Smooth muscle cell (in vitro differentiated cells): ENCODE measurements at regions not wholly inside any gene's neighbourhood (a gene's known extent, or its start where the extent isn't known, plus 50 kb on each side); places are given as distances from the start of the nearest gene placed in this dataset.

Experiments
- DNase-seq: peaks from one replicate; lab custom pipeline; 2025; ENCODE audit not compliant: unreplicated experiment; lab: John Stamatoyannopoulos, UW
- H2AFZ ChIP-seq: fragments of 200-600 bp; sonication (generic); 2 replicates; pipeline ENCODE4 v1.6.0; 2016; ENCODE audit warnings: antibody characterized with exemption, low read depth, mild to moderate bottlenecking
- H3F3A ChIP-seq: fragments of 200-600 bp; sonication (generic); 2 replicates; pipeline ENCODE4 v1.6.0; 2017; ENCODE audit warnings: antibody characterized with exemption, low read depth
- H3K27ac ChIP-seq: fragments of 200-600 bp; sonication (generic); 2 replicates; pipeline ENCODE4 v1.5.1; 2016; ENCODE audit warnings: low read depth, mild to moderate bottlenecking
- H3K27me3 ChIP-seq: fragments of 200-600 bp; sonication (generic); 2 replicates; pipeline ENCODE4 v1.6.1; 2016; ENCODE audit warnings: low read depth, mild to moderate bottlenecking
- H3K36me3 ChIP-seq: fragments of 200-600 bp; sonication (generic); 2 replicates; pipeline ENCODE4 v1.5.1; 2016; ENCODE audit warnings: low read depth
- H3K4me1 ChIP-seq: fragments of 200-600 bp; sonication (generic); 2 replicates; pipeline ENCODE4 v1.5.1; 2016; ENCODE audit warnings: low read depth
- H3K4me2 ChIP-seq: fragments of 200-600 bp; sonication (generic); 2 replicates; pipeline ENCODE4 v1.6.0; 2016; ENCODE audit warnings: mild to moderate bottlenecking
- H3K4me3 ChIP-seq: fragments of 200-600 bp; sonication (generic); 2 replicates; pipeline ENCODE4 v1.5.1; 2016; ENCODE audit warnings: mild to moderate bottlenecking
- H3K79me2 ChIP-seq: fragments of 200-600 bp; sonication (generic); 2 replicates; pipeline ENCODE4 v1.6.0; 2016; ENCODE audit warnings: low read depth, mild to moderate bottlenecking
- H3K9ac ChIP-seq: fragments of 200-600 bp; sonication (generic); 2 replicates; pipeline ENCODE4 v1.6.0; 2016; ENCODE audit warnings: low read depth
- H3K9me3 ChIP-seq: fragments of 200-600 bp; sonication (generic); replicated peaks from 2 replicates; pipeline ENCODE4 v1.5.1; 2016; ENCODE audit warnings: low read depth
- H4K20me1 ChIP-seq: fragments of 200-600 bp; sonication (generic); 2 replicates; pipeline ENCODE4 v1.6.0; 2016; ENCODE audit warnings: low read depth
- CTCF ChIP-seq: fragments of 200-600 bp; sonication (generic); IDR thresholded peaks from 2 replicates; pipeline ENCODE4 v1.5.1; 2017; ENCODE audit warnings: borderline replicate concordance, mild to moderate bottlenecking, antibody characterized with exemption; ENCODE audit not compliant: insufficient read depth, poor library complexity, severe bottlenecking
- WGBS: methylation state at CpG from one replicate; pipeline ENCODE4 v1.1.7; 2016; ENCODE audit warnings: low lambda C conversion rate; 5-methylcytosine and 5-hydroxymethylcytosine counted together

- no peak for DNase-seq
- H2AFZ ChIP-seq: no peak overlapping the region
- no peak overlapping the region for H3K4me3 ChIP-seq
- no peaks in the 10 kb centered on the region for H3K27me3 ChIP-seq
- H3K9ac ChIP-seq: no peak overlapping the region
- no peaks in the 10 kb centered on the region for H3F3A ChIP-seq
- peak; percentile 55 for TF ChIP-seq CTCF
- no peak overlapping the region for H3K27ac ChIP-seq
- peaks cover 80% of the 10 kb centered on the region for H3K79me2 ChIP-seq
- H3K4me1 ChIP-seq: peaks cover 11% of the 10 kb centered on the region
- WGBS: 68% methylated on average over 2 of the region's 2 CpGs
- H4K20me1 ChIP-seq: peaks cover 20% of the 10 kb centered on the region
- H3K4me2 ChIP-seq: no peak overlapping the region
- no peaks in the 10 kb centered on the region for H3K9me3 ChIP-seq
- peaks cover 7% of the 10 kb centered on the region for H3K36me3 ChIP-seq
Observed at GRCh38 chr9:130770679-130771442, 64.2 kb upstream of the ABL1 start.

- H3K36me3 ChIP-seq: peaks cover 7% of the 10 kb centered on the region
- no peak overlapping the region for H3K4me2 ChIP-seq
- peaks cover 16% of the 10 kb centered on the region for H4K20me1 ChIP-seq
- no peaks in the 10 kb centered on the region for H3F3A ChIP-seq
- H3K4me3 ChIP-seq: no peak overlapping the region
- 83% methylated on average over 3 of the region's 3 CpGs for WGBS
- no peak for DNase-seq
- no peak overlapping the region for H3K27ac ChIP-seq
- no peaks in the 10 kb centered on the region for H3K27me3 ChIP-seq
- H3K79me2 ChIP-seq: peaks cover 77% of the 10 kb centered on the region
- no peak for TF ChIP-seq CTCF
- H3K9ac ChIP-seq: no peak overlapping the region
- H2AFZ ChIP-seq: no peak overlapping the region
- H3K4me1 ChIP-seq: peaks cover 6% of the 10 kb centered on the region
- no peaks in the 10 kb centered on the region for H3K9me3 ChIP-seq
Observed at GRCh38 chr9:130772185-130772584, 62.9 kb upstream of the ABL1 start.

- Histone ChIP-seq H3K36me3 (peaks cover 7% of the 10 kb centered on the region), H3K4me3 (no peak overlapping the region), H4K20me1 (peaks cover 11% of the 10 kb centered on the region), H3K4me2 (no peak overlapping the region), H3K9me3 (no peaks in the 10 kb centered on the region), H3K9ac (no peak overlapping the region), H3K27ac (peak overlapping the region; percentile 13), H3K79me2 (peaks cover 70% of the 10 kb centered on the region), H3K4me1 (peaks cover 4% of the 10 kb centered on the region), H3F3A (peaks cover 4% of the 10 kb centered on the region), H3K27me3 (no peaks in the 10 kb centered on the region), H2AFZ (no peak overlapping the region)
- 71% methylated on average over 3 of the region's 3 CpGs for WGBS
- no peak for DNase-seq
- TF ChIP-seq CTCF: no peak
Observed at GRCh38 chr9:130774183-130774582, 60.9 kb upstream of the ABL1 start.
